WTC11 (cell line): ENCODE measurements at regions not wholly inside any gene's neighbourhood (a gene's known extent, or its start where the extent isn't known, plus 50 kb on each side); places are given as distances from the start of the nearest gene placed in this dataset.

Source experiments
- AFF4 ChIP-seq: sonication (generic); formaldehyde crosslinking; IDR thresholded peaks from 2 replicates; pipeline ENCODE4 v1.8.1; 2023; ENCODE audit warnings: mild to moderate bottlenecking, missing genetic modification reagents, borderline replicate concordance
- ARID4B ChIP-seq: sonication (generic); formaldehyde crosslinking; IDR thresholded peaks from 2 replicates; pipeline ENCODE4 v1.8.0; 2023; ENCODE audit warnings: missing genetic modification reagents, mild to moderate bottlenecking, borderline replicate concordance
- CREB1 ChIP-seq: sonication (generic); formaldehyde crosslinking; IDR thresholded peaks from 2 replicates; pipeline ENCODE4 v1.8.0; 2023; ENCODE audit warnings: mild to moderate bottlenecking, missing genetic modification reagents
- ELF4 ChIP-seq: sonication (generic); formaldehyde crosslinking; IDR thresholded peaks from 2 replicates; pipeline ENCODE4 v1.8.1; 2022; ENCODE audit warnings: low read depth, mild to moderate bottlenecking, moderate library complexity, missing genetic modification reagents
- ERG ChIP-seq: fragments of 250-450 bp; sonication (Bioruptor Pico); IDR thresholded peaks from 2 replicates; pipeline ENCODE4 v1.8.0; 2021; ENCODE audit warnings: mild to moderate bottlenecking
- ESRRA ChIP-seq: sonication (generic); formaldehyde crosslinking; IDR thresholded peaks from 2 replicates; pipeline ENCODE4 v1.8.1; 2022; ENCODE audit warnings: mild to moderate bottlenecking, missing genetic modification reagents, borderline replicate concordance
- ETV6 ChIP-seq: sonication (generic); formaldehyde crosslinking; IDR thresholded peaks from 2 replicates; pipeline ENCODE4 v1.8.1; 2022; ENCODE audit warnings: mild to moderate bottlenecking, missing genetic modification reagents
- FOXP1 ChIP-seq: sonication (generic); formaldehyde crosslinking; IDR thresholded peaks from 2 replicates; pipeline ENCODE4 v1.8.0; 2022; ENCODE audit warnings: missing genetic modification reagents, mild to moderate bottlenecking, moderate library complexity, borderline replicate concordance
- HMGA2 ChIP-seq: fragments of 250-450 bp; sonication (Bioruptor Pico); IDR thresholded peaks from 2 replicates; pipeline ENCODE4 v1.4.0; 2021; ENCODE audit warnings: mild to moderate bottlenecking, moderate library complexity
- JUN ChIP-seq: sonication (generic); formaldehyde crosslinking; IDR thresholded peaks from 2 replicates; pipeline ENCODE4 v1.8.0; 2023; ENCODE audit warnings: mild to moderate bottlenecking, missing genetic modification reagents
- MAX ChIP-seq: sonication (generic); formaldehyde crosslinking; IDR thresholded peaks from 2 replicates; pipeline ENCODE4 v1.8.0; 2022; ENCODE audit warnings: mild to moderate bottlenecking, missing genetic modification reagents
- NFE2L1 ChIP-seq: sonication (generic); formaldehyde crosslinking; IDR thresholded peaks from 2 replicates; pipeline ENCODE4 v1.8.1; 2023; ENCODE audit warnings: missing genetic modification reagents
- NR1H2 ChIP-seq: sonication (generic); formaldehyde crosslinking; IDR thresholded peaks from 2 replicates; pipeline ENCODE4 v1.9.0; 2021; ENCODE audit warnings: mild to moderate bottlenecking, moderate library complexity, missing genetic modification reagents
- SMAD4 ChIP-seq: sonication (generic); formaldehyde crosslinking; IDR thresholded peaks from 2 replicates; pipeline ENCODE4 v1.8.0; 2022; ENCODE audit warnings: mild to moderate bottlenecking, missing genetic modification reagents
- SP1 ChIP-seq: sonication (generic); formaldehyde crosslinking; conservative IDR thresholded peaks from 2 replicates; pipeline ENCODE4 v1.8.1; 2022; ENCODE audit warnings: missing genetic modification reagents
- TCF7 ChIP-seq: sonication (generic); formaldehyde crosslinking; IDR thresholded peaks from 2 replicates; pipeline ENCODE4 v1.8.0; 2022; ENCODE audit warnings: mild to moderate bottlenecking, low read depth, missing genetic modification reagents, moderate library complexity
- ZBTB43 ChIP-seq: sonication (generic); formaldehyde crosslinking; IDR thresholded peaks from 2 replicates; pipeline ENCODE4 v1.8.1; 2023; ENCODE audit warnings: mild to moderate bottlenecking, missing genetic modification reagents
- ZNF532 ChIP-seq: fragments of 250-450 bp; sonication (Bioruptor Pico); IDR thresholded peaks from 2 replicates; pipeline ENCODE4 v1.9.0; 2021; ENCODE audit warnings: mild to moderate bottlenecking, borderline replicate concordance
- ZSCAN18 ChIP-seq: fragments of 250-450 bp; sonication (Bioruptor Pico); IDR thresholded peaks from 2 replicates; pipeline ENCODE4 v2.1.2; 2022; ENCODE audit warnings: mild to moderate bottlenecking, moderate library complexity

- TF ChIP-seq ARID4B (CRISPR knock-in tag) (peak; percentile 80), ETV6 (CRISPR knock-in tag) (0 out of 2 replicates have a peak, but pooled peaks have one; percentile 58), ERG (CRISPR knock-in tag) (no peak), NFE2L1 (CRISPR knock-in tag) (peak; percentile 93), MAX (CRISPR knock-in tag) (peak; percentile 40; the same call in 1 of the 2 replicates), ELF4 (CRISPR knock-in tag) (0 out of 2 replicates have a peak, but pooled peaks have one; percentile 43), NR1H2 (CRISPR knock-in tag) (no peak), CREB1 (CRISPR knock-in tag) (0 out of 2 replicates have a peak, but pooled peaks have one; percentile 82), AFF4 (CRISPR knock-in tag) (0 out of 2 replicates have a peak, but pooled peaks have one; percentile 54), SP1 (CRISPR knock-in tag) (0 out of 2 replicates have a peak, but pooled peaks have one; percentile 53), HMGA2 (no peak), ZNF532 (no peak), JUN (CRISPR knock-in tag) (peak; percentile 93), FOXP1 (CRISPR knock-in tag) (peak; percentile 92), ZBTB43 (CRISPR knock-in tag) (peak; percentile 95), ESRRA (peak; percentile 56; the same call in 1 of the 2 replicates), SMAD4 (CRISPR knock-in tag) (peak; percentile 80; the same call in 1 of the 2 replicates), ZSCAN18 (CRISPR knock-in tag) (no peak), TCF7 (CRISPR knock-in tag) (peak; percentile 91; the same call in 1 of the 2 replicates)
Measured at GRCh38 chr5:141742866-141743851, 61.1 kb upstream of the ARAP3 start (continued).
